SK-N-SH (cell line): ENCODE measurements at regions not wholly inside any gene's neighbourhood (a gene's known extent, or its start where the extent isn't known, plus 50 kb on each side); places are given as distances from the start of the nearest gene placed in this dataset.

Experiments used
- CTCF ChIA-PET: fragments of 300-600, 350-600 bp; formaldehyde crosslinking; extraction: SDS; loops from one replicate; lab custom pipeline; 2021; lab: Yijun Ruan, JAX
- POLR2A ChIA-PET: fragments of 350-600 bp; sonication (Branson Sonifier 250); formaldehyde crosslinking; extraction: SDS; loops from one replicate; lab custom pipeline; 2020; ENCODE audit warnings: antibody characterized with exemption, inconsistent platforms; lab: Yijun Ruan, JAX
- DNase-seq: peaks from one replicate; pipeline ENCODE4 v3.0.0; 2012
- H2AFZ ChIP-seq: fragments of 200-600 bp; sonication (generic); 2 replicates; pipeline ENCODE4 v1.8.1; 2016; ENCODE audit warnings: antibody characterized with exemption, mild to moderate bottlenecking, low read depth
- H3F3A ChIP-seq: fragments of 200-600 bp; sonication (generic); replicated peaks from 2 replicates; pipeline ENCODE3; 2016; ENCODE audit warnings: antibody characterized with exemption, mild to moderate bottlenecking; ENCODE audit not compliant: insufficient read depth
- H3K27ac ChIP-seq, 2 experiments: fragments of 200-500 bp in 1 of 2; fragments of 200-600 bp in 1 of 2; sonication (Bioruptor generic) in 1 of 2; sonication (generic), shearing (Covaris generic) in 1 of 2; 2 replicates each; pipeline versions ENCODE4 v1.5.1 to v1.6.1; 2014 to 2016; ENCODE audit warnings: low read depth in 2 of 2, inconsistent platforms in 1 of 2, low read length in 1 of 2, mild to moderate bottlenecking in 1 of 2, mixed read lengths in 1 of 2
- H3K27me3 ChIP-seq: fragments of 200-600 bp; sonication (generic), shearing (Covaris generic); 2 replicates; pipeline ENCODE4 v1.6.1; 2016; ENCODE audit warnings: mixed run types; ENCODE audit not compliant: insufficient read depth
- H3K36me3 ChIP-seq, 2 experiments: fragments of 200-500 bp in 1 of 2; fragments of 200-600 bp in 1 of 2; sonication (Bioruptor generic) in 1 of 2; sonication (generic) in 1 of 2; replicated peaks in 1 of 2; 2 replicates each; pipeline versions ENCODE3 to v1.5.1; 2014 to 2016; ENCODE audit warnings: low read length in 1 of 2, mild to moderate bottlenecking in 1 of 2; ENCODE audit not compliant: insufficient read depth in 2 of 2, control insufficient read depth in 1 of 2
- H3K4me1 ChIP-seq, 2 experiments: fragments of 200-500 bp in 1 of 2; fragments of 200-600 bp in 1 of 2; sonication (Bioruptor generic) in 1 of 2; sonication (generic), shearing (Covaris generic) in 1 of 2; 2 replicates each; pipeline versions ENCODE4 v1.5.1 to v1.6.1; 2014 to 2016; ENCODE audit warnings: low read depth in 1 of 2, low read length in 1 of 2, mixed run types in 1 of 2; ENCODE audit not compliant: insufficient read depth in 2 of 2, control insufficient read depth in 1 of 2
- H3K4me2 ChIP-seq: fragments of 200-600 bp; sonication (generic), shearing (Covaris generic); 2 replicates; pipeline ENCODE4 v1.6.1; 2017; ENCODE audit warnings: mixed run types
- H3K4me3 ChIP-seq, 2 experiments: fragments of 200-500 bp in 1 of 2; fragments of 200-600 bp in 1 of 2; sonication (Bioruptor generic) in 1 of 2; sonication (generic), shearing (Covaris generic) in 1 of 2; 2 replicates each; pipeline versions ENCODE4 v1.5.1 to v1.8.1; 2014 to 2016; ENCODE audit warnings: low read depth in 2 of 2, inconsistent platforms in 1 of 2, low read length in 1 of 2, mild to moderate bottlenecking in 1 of 2, mixed read lengths in 1 of 2, moderate library complexity in 1 of 2
- H3K79me2 ChIP-seq: fragments of 200-600 bp; sonication (generic); 2 replicates; pipeline ENCODE4 v1.8.1; 2017; ENCODE audit warnings: mild to moderate bottlenecking; ENCODE audit not compliant: insufficient read depth
- H3K9ac ChIP-seq: fragments of 200-600 bp; sonication (generic); 2 replicates; pipeline ENCODE4 v1.6.1; 2017; ENCODE audit warnings: mixed run types
- H3K9me2 ChIP-seq: fragments of 200-600 bp; sonication (generic); 2 replicates; pipeline ENCODE4 v1.6.1; 2017; ENCODE audit warnings: mixed run types
- H3K9me3 ChIP-seq: fragments of 200-600 bp; sonication (generic); 2 replicates; pipeline ENCODE4 v1.6.1; 2017; ENCODE audit warnings: mixed run types, mild to moderate bottlenecking, moderate library complexity
- H4K20me1 ChIP-seq: fragments of 200-600 bp; sonication (generic); 2 replicates; pipeline ENCODE4 v1.6.1; 2017; ENCODE audit warnings: mild to moderate bottlenecking, mixed run types; ENCODE audit not compliant: insufficient read depth
- ELF1 ChIP-seq: IDR thresholded peaks from 2 replicates; pipeline ENCODE4 v1.4.0; 2012
- FOXJ3 ChIP-seq: sonication (generic); formaldehyde crosslinking; IDR thresholded peaks from 2 replicates; pipeline ENCODE4 v1.5.1; 2020; ENCODE audit warnings: mild to moderate bottlenecking, missing genetic modification reagents
- JUND ChIP-seq: IDR thresholded peaks from 2 replicates; pipeline ENCODE4 v1.4.0; 2012
- MXI1 ChIP-seq: IDR thresholded peaks from 2 replicates; pipeline ENCODE4 v1.6.1; 2012; ENCODE audit warnings: mild to moderate bottlenecking, low read depth, low read length, improper control_type of control experiment
- NRF1 ChIP-seq: IDR thresholded peaks from 2 replicates; pipeline ENCODE4 v1.6.1; 2012; ENCODE audit warnings: low read depth, mild to moderate bottlenecking, low read length
- PBX3 ChIP-seq: IDR thresholded peaks from 2 replicates; pipeline ENCODE4; 2012
- RAD21 ChIP-seq: IDR thresholded peaks from 2 replicates; pipeline ENCODE4 v1.6.1; 2012; ENCODE audit warnings: mild to moderate bottlenecking, low read length
- RCOR1 ChIP-seq: fragments of 150-350 bp; IDR thresholded peaks from 2 replicates; pipeline ENCODE4 v1.6.1; 2017; ENCODE audit warnings: antibody characterized with exemption, low read length
- RFX5 ChIP-seq: IDR thresholded peaks from 2 replicates; pipeline ENCODE4 v1.6.1; 2012; ENCODE audit warnings: mild to moderate bottlenecking, improper control_type of control experiment, low read length
- SIN3A ChIP-seq: IDR thresholded peaks from 2 replicates; pipeline ENCODE4 v1.6.1; 2012; ENCODE audit warnings: low read depth, mild to moderate bottlenecking, low read length, moderate library complexity, borderline replicate concordance
- SMC3 ChIP-seq: IDR thresholded peaks from 2 replicates; pipeline ENCODE4 v1.6.1; 2012; ENCODE audit warnings: low read depth, low read length, improper control_type of control experiment
- USF2 ChIP-seq: fragments of 150-350 bp; IDR thresholded peaks from 2 replicates; pipeline ENCODE4 v1.6.1; 2017; ENCODE audit warnings: antibody characterized with exemption, low read length, low read depth, borderline replicate concordance
- YY1 ChIP-seq: IDR thresholded peaks from 2 replicates; pipeline ENCODE4 v1.4.0; 2012; ENCODE audit warnings: low read depth, mild to moderate bottlenecking
- WGBS: methylation state at CpG from one replicate; pipeline ENCODE4 v1.1.6; 2017; ENCODE audit warnings: low lambda C conversion rate; 5-methylcytosine and 5-hydroxymethylcytosine counted together
- TF ChIP-seq, protein P1 (sequence below): IDR thresholded peaks from 2 replicates; pipeline ENCODE4 v1.6.1; 2012; ENCODE audit warnings: mild to moderate bottlenecking, low read depth, low read length, moderate library complexity
- TF ChIP-seq, protein P2 (sequence below): fragments of 200-600 bp; sonication (generic); IDR thresholded peaks from 2 replicates; pipeline ENCODE4 v1.6.1; 2017; ENCODE audit warnings: antibody characterized with exemption, mild to moderate bottlenecking, moderate library complexity

DNA sequence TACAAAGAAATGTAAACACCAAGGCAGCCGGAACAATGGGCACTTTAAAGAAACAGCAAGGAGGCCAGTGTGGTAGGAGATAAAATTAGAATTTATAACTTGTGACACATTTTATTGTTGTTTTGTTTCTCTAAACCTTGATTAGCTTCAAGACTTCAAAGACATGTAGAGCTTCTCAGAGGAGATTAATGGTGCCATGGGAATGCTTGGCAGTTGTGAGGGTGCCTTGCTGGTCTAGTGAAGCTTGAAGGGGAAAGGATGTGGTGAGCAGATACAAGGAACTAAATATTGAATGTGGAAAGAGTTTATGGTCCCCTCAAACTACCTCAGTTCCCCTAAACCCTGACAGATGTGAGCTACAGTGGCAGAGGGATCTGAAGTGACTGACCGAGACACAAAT lies 322.4 kb upstream of the ADAMTS16 start:
- no peak for DNase-seq
- no peaks in the 10 kb centered on the region for H4K20me1 ChIP-seq
- H3K9me2 ChIP-seq, result no peaks in the 10 kb centered on the region
- ChIA-PET POLR2A (no interaction called here), CTCF (interaction anchor here (0.6 kb wide), 1 partner anchor 224 kb away, joined by 3 read pairs; no protein-coding TSS in a partner anchor)
- 14% methylated on average over 2 of the region's 2 CpGs for WGBS
- H3K4me3 ChIP-seq, result no peak overlapping the region
- no peak for TF ChIP-seq RAD21
- TF ChIP-seq, protein P1, sequence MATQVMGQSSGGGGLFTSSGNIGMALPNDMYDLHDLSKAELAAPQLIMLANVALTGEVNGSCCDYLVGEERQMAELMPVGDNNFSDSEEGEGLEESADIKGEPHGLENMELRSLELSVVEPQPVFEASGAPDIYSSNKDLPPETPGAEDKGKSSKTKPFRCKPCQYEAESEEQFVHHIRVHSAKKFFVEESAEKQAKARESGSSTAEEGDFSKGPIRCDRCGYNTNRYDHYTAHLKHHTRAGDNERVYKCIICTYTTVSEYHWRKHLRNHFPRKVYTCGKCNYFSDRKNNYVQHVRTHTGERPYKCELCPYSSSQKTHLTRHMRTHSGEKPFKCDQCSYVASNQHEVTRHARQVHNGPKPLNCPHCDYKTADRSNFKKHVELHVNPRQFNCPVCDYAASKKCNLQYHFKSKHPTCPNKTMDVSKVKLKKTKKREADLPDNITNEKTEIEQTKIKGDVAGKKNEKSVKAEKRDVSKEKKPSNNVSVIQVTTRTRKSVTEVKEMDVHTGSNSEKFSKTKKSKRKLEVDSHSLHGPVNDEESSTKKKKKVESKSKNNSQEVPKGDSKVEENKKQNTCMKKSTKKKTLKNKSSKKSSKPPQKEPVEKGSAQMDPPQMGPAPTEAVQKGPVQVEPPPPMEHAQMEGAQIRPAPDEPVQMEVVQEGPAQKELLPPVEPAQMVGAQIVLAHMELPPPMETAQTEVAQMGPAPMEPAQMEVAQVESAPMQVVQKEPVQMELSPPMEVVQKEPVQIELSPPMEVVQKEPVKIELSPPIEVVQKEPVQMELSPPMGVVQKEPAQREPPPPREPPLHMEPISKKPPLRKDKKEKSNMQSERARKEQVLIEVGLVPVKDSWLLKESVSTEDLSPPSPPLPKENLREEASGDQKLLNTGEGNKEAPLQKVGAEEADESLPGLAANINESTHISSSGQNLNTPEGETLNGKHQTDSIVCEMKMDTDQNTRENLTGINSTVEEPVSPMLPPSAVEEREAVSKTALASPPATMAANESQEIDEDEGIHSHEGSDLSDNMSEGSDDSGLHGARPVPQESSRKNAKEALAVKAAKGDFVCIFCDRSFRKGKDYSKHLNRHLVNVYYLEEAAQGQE, result no peak
- TF ChIP-seq JUND, result no peak
- no peak for TF ChIP-seq SIN3A
- TF ChIP-seq, protein P2, sequence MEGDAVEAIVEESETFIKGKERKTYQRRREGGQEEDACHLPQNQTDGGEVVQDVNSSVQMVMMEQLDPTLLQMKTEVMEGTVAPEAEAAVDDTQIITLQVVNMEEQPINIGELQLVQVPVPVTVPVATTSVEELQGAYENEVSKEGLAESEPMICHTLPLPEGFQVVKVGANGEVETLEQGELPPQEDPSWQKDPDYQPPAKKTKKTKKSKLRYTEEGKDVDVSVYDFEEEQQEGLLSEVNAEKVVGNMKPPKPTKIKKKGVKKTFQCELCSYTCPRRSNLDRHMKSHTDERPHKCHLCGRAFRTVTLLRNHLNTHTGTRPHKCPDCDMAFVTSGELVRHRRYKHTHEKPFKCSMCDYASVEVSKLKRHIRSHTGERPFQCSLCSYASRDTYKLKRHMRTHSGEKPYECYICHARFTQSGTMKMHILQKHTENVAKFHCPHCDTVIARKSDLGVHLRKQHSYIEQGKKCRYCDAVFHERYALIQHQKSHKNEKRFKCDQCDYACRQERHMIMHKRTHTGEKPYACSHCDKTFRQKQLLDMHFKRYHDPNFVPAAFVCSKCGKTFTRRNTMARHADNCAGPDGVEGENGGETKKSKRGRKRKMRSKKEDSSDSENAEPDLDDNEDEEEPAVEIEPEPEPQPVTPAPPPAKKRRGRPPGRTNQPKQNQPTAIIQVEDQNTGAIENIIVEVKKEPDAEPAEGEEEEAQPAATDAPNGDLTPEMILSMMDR, result no peak
- no peak for TF ChIP-seq RFX5
- TF ChIP-seq MXI1, result no peak
- TF ChIP-seq USF2, result no peak
- TF ChIP-seq YY1, result no peak
- no peak for TF ChIP-seq ELF1
- no peak for TF ChIP-seq NRF1
- no peak for TF ChIP-seq PBX3
- TF ChIP-seq SMC3, result no peak
- TF ChIP-seq FOXJ3 (CRISPR knock-in tag), result no peak
- no peak for TF ChIP-seq RCOR1
- H3K79me2 ChIP-seq, result no peaks in the 10 kb centered on the region
- no peaks in the 10 kb centered on the region for H3K36me3 ChIP-seq
- H3K9me3 ChIP-seq, result no peaks in the 10 kb centered on the region; the same call in 1 of the 2 replicates
- H2AFZ ChIP-seq, result no peak overlapping the region
- no peaks in the 10 kb centered on the region for H3K4me1 ChIP-seq
- H3F3A ChIP-seq, result no peaks in the 10 kb centered on the region
- no peak overlapping the region for H3K27ac ChIP-seq
- no peak overlapping the region for H3K4me2 ChIP-seq
- no peak overlapping the region for H3K9ac ChIP-seq
- peaks cover 5% of the 10 kb centered on the region for H3K27me3 ChIP-seq
